DOHH2 (cell line): ENCODE measurements at regions not wholly inside any gene's neighbourhood (a gene's known extent, or its start where the extent isn't known, plus 50 kb on each side); places are given as distances from the start of the nearest gene placed in this dataset.

Experiments
- H3F3A ChIP-seq: fragments of 200-600 bp; sonication (generic), shearing (Covaris generic); 2 replicates; pipeline ENCODE4 v1.6.0; 2016; ENCODE audit warnings: antibody characterized with exemption, mild to moderate bottlenecking; ENCODE audit not compliant: control insufficient read depth, insufficient read depth
- H3K27ac ChIP-seq: fragments of 200-600 bp; sonication (generic); 2 replicates; pipeline ENCODE4 v1.5.1; 2014; ENCODE audit warnings: low read depth, mild to moderate bottlenecking, low read length, moderate library complexity
- H3K27me3 ChIP-seq: fragments of 200-600 bp; sonication (generic); 2 replicates; pipeline ENCODE4 v1.6.1; 2014; ENCODE audit warnings: mild to moderate bottlenecking, low read length, mixed read lengths; ENCODE audit not compliant: control insufficient read depth
- H3K36me3 ChIP-seq: fragments of 200-600 bp; sonication (generic); 2 replicates; pipeline ENCODE4 v1.6.1; 2014; ENCODE audit warnings: mild to moderate bottlenecking, low read length, moderate library complexity, mixed read lengths; ENCODE audit not compliant: control insufficient read depth
- H3K4me1 ChIP-seq: fragments of 200-600 bp; sonication (generic); 2 replicates; pipeline ENCODE4 v1.6.1; 2014; ENCODE audit warnings: mild to moderate bottlenecking, low read length, mixed read lengths; ENCODE audit not compliant: control insufficient read depth
- H3K4me2 ChIP-seq: fragments of 200-600 bp; sonication (generic); 2 replicates; pipeline ENCODE4 v1.6.0; 2014; ENCODE audit warnings: mild to moderate bottlenecking, low read length, moderate library complexity
- H3K4me3 ChIP-seq: fragments of 200-600 bp; sonication (generic); 2 replicates; pipeline ENCODE4 v1.5.1; 2014; ENCODE audit warnings: mild to moderate bottlenecking, low read length, mixed read lengths
- H3K79me2 ChIP-seq: fragments of 200-600 bp; sonication (generic); 2 replicates; pipeline ENCODE4 v1.6.1; 2014; ENCODE audit warnings: mild to moderate bottlenecking, low read length, mixed read lengths; ENCODE audit not compliant: control insufficient read depth
- H3K9me2 ChIP-seq: fragments of 200-600 bp; sonication (generic); replicated peaks from 2 replicates; pipeline ENCODE4 v1.6.1; 2014; ENCODE audit warnings: mild to moderate bottlenecking, low read length, mixed read lengths; ENCODE audit not compliant: control insufficient read depth
- H3K9me3 ChIP-seq: fragments of 200-600 bp; sonication (generic); 2 replicates; pipeline ENCODE4 v1.6.1; 2014; ENCODE audit warnings: antibody characterized with exemption, low read length, mixed read lengths; ENCODE audit not compliant: control insufficient read depth, insufficient read depth
- H4K20me1 ChIP-seq: fragments of 200-600 bp; sonication (generic); 2 replicates; pipeline ENCODE4 v1.6.0; 2014; ENCODE audit warnings: low read depth, mild to moderate bottlenecking, antibody characterized with exemption, low read length, moderate library complexity; ENCODE audit not compliant: control insufficient read depth, insufficient read depth
- EZH2phosphoT487 ChIP-seq: fragments of 200-600 bp; sonication (generic); IDR thresholded peaks from 2 replicates; pipeline ENCODE4 v1.6.1; 2017; ENCODE audit warnings: borderline replicate concordance, mild to moderate bottlenecking, antibody characterized with exemption, low read length, moderate library complexity, mixed read lengths
- TF ChIP-seq, protein P1 (sequence below): fragments of 200-600 bp; sonication (generic); IDR thresholded peaks from one replicate; pipeline ENCODE4 v1.5.1; 2014; ENCODE audit warnings: antibody characterized with exemption, mild to moderate bottlenecking, low read depth, low read length; ENCODE audit not compliant: poor library complexity, severe bottlenecking

GRCh38 chr3:106157411-106157810 is 288.6 kb upstream of the CBLB start:
- no peaks in the 10 kb centered on the region for H3K27me3 ChIP-seq
- no peaks in the 10 kb centered on the region for H3K4me1 ChIP-seq
- no peak for TF ChIP-seq EZH2phosphoT487
- TF ChIP-seq, protein P1, sequence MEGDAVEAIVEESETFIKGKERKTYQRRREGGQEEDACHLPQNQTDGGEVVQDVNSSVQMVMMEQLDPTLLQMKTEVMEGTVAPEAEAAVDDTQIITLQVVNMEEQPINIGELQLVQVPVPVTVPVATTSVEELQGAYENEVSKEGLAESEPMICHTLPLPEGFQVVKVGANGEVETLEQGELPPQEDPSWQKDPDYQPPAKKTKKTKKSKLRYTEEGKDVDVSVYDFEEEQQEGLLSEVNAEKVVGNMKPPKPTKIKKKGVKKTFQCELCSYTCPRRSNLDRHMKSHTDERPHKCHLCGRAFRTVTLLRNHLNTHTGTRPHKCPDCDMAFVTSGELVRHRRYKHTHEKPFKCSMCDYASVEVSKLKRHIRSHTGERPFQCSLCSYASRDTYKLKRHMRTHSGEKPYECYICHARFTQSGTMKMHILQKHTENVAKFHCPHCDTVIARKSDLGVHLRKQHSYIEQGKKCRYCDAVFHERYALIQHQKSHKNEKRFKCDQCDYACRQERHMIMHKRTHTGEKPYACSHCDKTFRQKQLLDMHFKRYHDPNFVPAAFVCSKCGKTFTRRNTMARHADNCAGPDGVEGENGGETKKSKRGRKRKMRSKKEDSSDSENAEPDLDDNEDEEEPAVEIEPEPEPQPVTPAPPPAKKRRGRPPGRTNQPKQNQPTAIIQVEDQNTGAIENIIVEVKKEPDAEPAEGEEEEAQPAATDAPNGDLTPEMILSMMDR = no peak
- no peaks in the 10 kb centered on the region for H3K9me3 ChIP-seq
- H4K20me1 ChIP-seq = no peaks in the 10 kb centered on the region
- no peak overlapping the region for H3K4me2 ChIP-seq
- no peaks in the 10 kb centered on the region for H3K9me2 ChIP-seq
- H3K36me3 ChIP-seq = no peaks in the 10 kb centered on the region
- H3F3A ChIP-seq = no peaks in the 10 kb centered on the region
- H3K79me2 ChIP-seq = no peaks in the 10 kb centered on the region
- H3K27ac ChIP-seq = no peak overlapping the region
- H3K4me3 ChIP-seq = no peak overlapping the region

- Histone ChIP-seq H3K4me1 (no peaks in the 10 kb centered on the region), H3K36me3 (no peaks in the 10 kb centered on the region), H3K9me2 (no peaks in the 10 kb centered on the region), H3K27ac (no peak overlapping the region), H3K4me2 (no peak overlapping the region), H3F3A (no peaks in the 10 kb centered on the region), H3K27me3 (no peaks in the 10 kb centered on the region), H3K79me2 (no peaks in the 10 kb centered on the region), H3K9me3 (no peaks in the 10 kb centered on the region), H3K4me3 (no peak overlapping the region), H4K20me1 (no peaks in the 10 kb centered on the region)
- TF ChIP-seq EZH2phosphoT487 = no peak
Observed at GRCh38 chr3:106160396-106160795, 291.6 kb upstream of the CBLB start.

DNA sequence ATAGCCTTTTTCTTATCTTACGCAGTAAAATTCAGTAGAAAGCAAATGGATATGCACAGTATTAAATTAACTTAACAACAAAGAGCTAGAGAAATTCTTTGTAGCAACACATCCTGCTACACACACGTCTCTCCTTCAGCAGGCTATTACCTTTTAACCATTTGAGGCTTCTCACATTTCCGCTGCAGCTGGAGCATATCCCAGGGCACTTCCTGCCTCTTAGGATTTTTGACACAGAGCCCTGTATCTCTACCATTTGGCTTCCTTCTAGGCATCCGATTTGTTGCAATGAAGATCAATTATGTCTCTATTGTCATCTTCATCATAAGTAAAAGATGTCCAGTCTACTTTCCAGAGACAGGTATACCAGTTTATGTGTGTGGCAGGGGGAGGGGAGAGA is 292.4 kb upstream of the CBLB start:
- Histone ChIP-seq H3K9me3 (no peaks in the 10 kb centered on the region), H3K36me3 (no peaks in the 10 kb centered on the region), H3F3A (no peaks in the 10 kb centered on the region), H3K4me2 (no peak overlapping the region), H3K4me3 (no peak overlapping the region), H3K27me3 (no peaks in the 10 kb centered on the region), H3K4me1 (no peaks in the 10 kb centered on the region), H3K9me2 (no peaks in the 10 kb centered on the region), H3K27ac (no peak overlapping the region), H3K79me2 (no peaks in the 10 kb centered on the region), H4K20me1 (no peaks in the 10 kb centered on the region)
- TF ChIP-seq, protein P1 = no peak
- TF ChIP-seq EZH2phosphoT487 = no peak

GRCh38 chr3:106167728-106168127 is 298.9 kb upstream of the CBLB start:
- no peaks in the 10 kb centered on the region for H3K27me3 ChIP-seq
- no peaks in the 10 kb centered on the region for H3K9me2 ChIP-seq
- no peaks in the 10 kb centered on the region for H3K79me2 ChIP-seq
- no peaks in the 10 kb centered on the region for H3K9me3 ChIP-seq
- H3K27ac ChIP-seq = no peak overlapping the region
- H4K20me1 ChIP-seq = no peaks in the 10 kb centered on the region
- H3K36me3 ChIP-seq = no peaks in the 10 kb centered on the region
- no peak overlapping the region for H3K4me2 ChIP-seq
- H3K4me1 ChIP-seq = no peaks in the 10 kb centered on the region
- no peak overlapping the region for H3K4me3 ChIP-seq
- H3F3A ChIP-seq = no peaks in the 10 kb centered on the region
- TF ChIP-seq EZH2phosphoT487 = no peak
- TF ChIP-seq, protein P1 = no peak
